NT2/D1 (cell line): ENCODE measurements at regions not wholly inside any gene's neighbourhood (a gene's known extent, or its start where the extent isn't known, plus 50 kb on each side); places are given as distances from the start of the nearest gene placed in this dataset.

ENCODE experiments used
- YY1 ChIP-seq: IDR thresholded peaks from 2 replicates; pipeline ENCODE4 v1.6.1; 2011; ENCODE audit not compliant: insufficient read length, insufficient read depth
- ZNF274 ChIP-seq: IDR thresholded peaks from 2 replicates; pipeline ENCODE4 v1.6.1; 2011; ENCODE audit warnings: mild to moderate bottlenecking, low read depth, low read length

GRCh38 chr11:92697461-92698312, 271.8 kb upstream of the MTNR1B start:
- TF ChIP-seq ZNF274: no peak
- TF ChIP-seq YY1: no peak
